ENCODE measurements at regions not wholly inside any gene's neighbourhood (a gene's known extent, or its start where the extent isn't known, plus 50 kb on each side); places are given as distances from the start of the nearest gene placed in this dataset.

GRCh38 chr10:57807906-57808305 lies 459.8 kb downstream of the IPMK start:
- Histone ChIP-seq H3K4me3 (ENCODE audit: low read depth, low read length, poor library complexity, severe bottlenecking) (no peak overlapping the region), H3K36me3 (ENCODE audit: insufficient read depth, low read length, poor library complexity, severe bottlenecking) (no peaks in the 10 kb centered on the region), H3K9me3 (ENCODE audit: low read depth, low read length, poor library complexity, severe bottlenecking) (no peaks in the 10 kb centered on the region), H3K4me1 (ENCODE audit: insufficient read depth, low read length, poor library complexity, severe bottlenecking) (no peaks in the 10 kb centered on the region), H3K27me3 (replicated peaks; ENCODE audit: insufficient read depth, low read depth, low read length, poor library complexity) (no peaks in the 10 kb centered on the region), H3K27ac (ENCODE audit: low read depth, low read length, poor library complexity, severe bottlenecking) (no peak overlapping the region)
- DNase-seq (ENCODE audit: low spot score), result no peak
- CTCF ChIA-PET, result no interaction called here
- BruUV-seq (replicated peaks), result no TSS peak
- TF ChIP-seq EZH2 (IDR thresholded peaks at IDR 0.05; ENCODE audit: borderline replicate concordance, low read depth, low read length, poor library complexity, severe bottlenecking) (no peak), CTCF (conservative IDR thresholded peaks at IDR 0.05; ENCODE audit: low read depth, low read length) (no peak)
- intact Hi-C loops (cut with micrococcal nuclease; ENCODE audit: unreplicated experiment), result no loop called here
- POLR2A ChIA-PET (ENCODE audit: low non-redundant PET), result no interaction called here

- H3K4me3 ChIP-seq (ENCODE audit: low read depth, low read length, poor library complexity, severe bottlenecking), result no peak overlapping the region
- intact Hi-C loops (cut with micrococcal nuclease; ENCODE audit: unreplicated experiment), result no loop called here
- H3K9me3 ChIP-seq (ENCODE audit: low read depth, low read length, poor library complexity, severe bottlenecking), result no peaks in the 10 kb centered on the region
- no TSS peak for BruUV-seq (replicated peaks)
- ChIA-PET POLR2A (ENCODE audit: low non-redundant PET) (no interaction called here), CTCF (no interaction called here)
- H3K27me3 ChIP-seq (replicated peaks; ENCODE audit: insufficient read depth, low read depth, low read length, poor library complexity), result no peaks in the 10 kb centered on the region
- TF ChIP-seq CTCF (conservative IDR thresholded peaks at IDR 0.05; ENCODE audit: low read depth, low read length) (no peak), EZH2 (IDR thresholded peaks at IDR 0.05; ENCODE audit: borderline replicate concordance, low read depth, low read length, poor library complexity, severe bottlenecking) (no peak)
- H3K36me3 ChIP-seq (ENCODE audit: insufficient read depth, low read length, poor library complexity, severe bottlenecking), result no peaks in the 10 kb centered on the region
- DNase-seq (ENCODE audit: low spot score), result no peak
- H3K27ac ChIP-seq (ENCODE audit: low read depth, low read length, poor library complexity, severe bottlenecking), result no peak overlapping the region
- H3K4me1 ChIP-seq (ENCODE audit: insufficient read depth, low read length, poor library complexity, severe bottlenecking), result no peaks in the 10 kb centered on the region
Observed at GRCh38 chr10:57806675-57807074, 461.0 kb downstream of the IPMK start.

- H3K36me3 ChIP-seq (ENCODE audit: insufficient read depth, low read length, poor library complexity, severe bottlenecking), result no peaks in the 10 kb centered on the region
- no peaks in the 10 kb centered on the region for H3K9me3 ChIP-seq (ENCODE audit: low read depth, low read length, poor library complexity, severe bottlenecking)
- no TSS peak for BruUV-seq (replicated peaks)
- H3K27ac ChIP-seq (ENCODE audit: low read depth, low read length, poor library complexity, severe bottlenecking), result no peak overlapping the region
- no peaks in the 10 kb centered on the region for H3K4me1 ChIP-seq (ENCODE audit: insufficient read depth, low read length, poor library complexity, severe bottlenecking)
- intact Hi-C loops (cut with micrococcal nuclease; ENCODE audit: unreplicated experiment), result no loop called here
- H3K27me3 ChIP-seq (replicated peaks; ENCODE audit: insufficient read depth, low read depth, low read length, poor library complexity), result no peaks in the 10 kb centered on the region
- ChIA-PET CTCF (no interaction called here), POLR2A (ENCODE audit: low non-redundant PET) (no interaction called here)
- TF ChIP-seq EZH2 (IDR thresholded peaks at IDR 0.05; ENCODE audit: borderline replicate concordance, low read depth, low read length, poor library complexity, severe bottlenecking) (no peak), CTCF (conservative IDR thresholded peaks at IDR 0.05; ENCODE audit: low read depth, low read length) (no peak)
- no peak overlapping the region for H3K4me3 ChIP-seq (ENCODE audit: low read depth, low read length, poor library complexity, severe bottlenecking)
- DNase-seq (ENCODE audit: low spot score), result no peak
Observed at GRCh38 chr10:57799625-57800024, 468.1 kb downstream of the IPMK start.
